ENCODE measurements at regions not wholly inside any gene's neighbourhood (a gene's known extent, or its start where the extent isn't known, plus 50 kb on each side); places are given as distances from the start of the nearest gene placed in this dataset.

DNA sequence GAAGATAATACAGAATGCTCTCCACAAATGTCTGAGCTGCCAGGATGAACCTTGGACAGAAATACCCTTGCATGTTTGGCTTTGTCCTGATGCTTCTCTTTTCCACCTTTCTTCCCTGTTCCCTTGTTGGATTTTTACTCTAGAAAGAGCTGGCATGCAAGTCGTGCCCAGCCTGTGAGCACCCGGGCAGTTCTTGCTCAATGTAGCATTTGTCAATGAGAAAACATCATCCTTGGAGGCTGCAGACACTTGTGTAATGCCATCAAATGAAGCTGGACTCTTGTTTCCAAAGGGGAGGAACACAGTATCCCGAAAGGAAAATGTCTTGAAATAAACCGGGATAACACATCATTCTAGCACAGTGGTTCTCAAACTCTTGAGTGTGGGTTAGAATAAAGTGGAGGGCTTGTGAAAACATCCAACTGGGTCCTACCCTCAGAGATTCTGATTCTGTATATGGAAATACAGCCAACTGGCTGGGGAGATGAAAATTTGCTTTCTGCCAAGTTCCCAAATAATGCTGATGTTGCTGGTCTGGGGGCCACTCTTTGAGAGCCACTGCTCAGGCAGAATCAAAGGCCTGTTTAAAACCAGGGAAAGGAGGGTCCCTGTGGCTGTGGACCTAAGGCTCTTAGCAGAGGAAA is 237.2 kb downstream of the SPATA18 start:
- DNase-seq (ENCODE audit: low read depth, low spot score) (no peak), FAIRE-seq (no peak)
- H3K9ac ChIP-seq (replicated peaks; ENCODE audit: extremely low read depth, insufficient read depth, low read length) = no peak overlapping the region
- H3K27me3 ChIP-seq (ENCODE audit: control insufficient read depth in 2 of 2, insufficient read depth in 2 of 2, low read length in 2 of 2) = no peaks in the 10 kb centered on the region
- CTCF ChIA-PET = no interaction called here
- dilution Hi-C loops (cut with MboI; ENCODE audit: extremely low pct_ligation_motif_present, low sequenced_read_pairs) (no loop called here), intact Hi-C loops (cut with micrococcal nuclease) (no loop called here)
- H3K9me3 ChIP-seq (replicated peaks; ENCODE audit: control insufficient read depth, insufficient read depth, low read length) = no peaks in the 10 kb centered on the region
- no peaks in the 10 kb centered on the region for H3K4me1 ChIP-seq (ENCODE audit: control insufficient read depth, extremely low read depth, insufficient read depth, low read length)
- H3K36me3 ChIP-seq (ENCODE audit: control insufficient read depth in 2 of 2, extremely low read depth in 1 of 2, insufficient read depth in 2 of 2, low read length in 2 of 2) = no peaks in the 10 kb centered on the region
- no peak overlapping the region for H2AFZ ChIP-seq (ENCODE audit: low read depth, low read length)
- TF ChIP-seq, protein P1, sequence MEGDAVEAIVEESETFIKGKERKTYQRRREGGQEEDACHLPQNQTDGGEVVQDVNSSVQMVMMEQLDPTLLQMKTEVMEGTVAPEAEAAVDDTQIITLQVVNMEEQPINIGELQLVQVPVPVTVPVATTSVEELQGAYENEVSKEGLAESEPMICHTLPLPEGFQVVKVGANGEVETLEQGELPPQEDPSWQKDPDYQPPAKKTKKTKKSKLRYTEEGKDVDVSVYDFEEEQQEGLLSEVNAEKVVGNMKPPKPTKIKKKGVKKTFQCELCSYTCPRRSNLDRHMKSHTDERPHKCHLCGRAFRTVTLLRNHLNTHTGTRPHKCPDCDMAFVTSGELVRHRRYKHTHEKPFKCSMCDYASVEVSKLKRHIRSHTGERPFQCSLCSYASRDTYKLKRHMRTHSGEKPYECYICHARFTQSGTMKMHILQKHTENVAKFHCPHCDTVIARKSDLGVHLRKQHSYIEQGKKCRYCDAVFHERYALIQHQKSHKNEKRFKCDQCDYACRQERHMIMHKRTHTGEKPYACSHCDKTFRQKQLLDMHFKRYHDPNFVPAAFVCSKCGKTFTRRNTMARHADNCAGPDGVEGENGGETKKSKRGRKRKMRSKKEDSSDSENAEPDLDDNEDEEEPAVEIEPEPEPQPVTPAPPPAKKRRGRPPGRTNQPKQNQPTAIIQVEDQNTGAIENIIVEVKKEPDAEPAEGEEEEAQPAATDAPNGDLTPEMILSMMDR (IDR thresholded peaks at IDR 0.05; ENCODE audit: extremely low read depth in 1 of 2, insufficient read depth in 1 of 2, low read depth in 1 of 2, low read length in 2 of 2) = no peak
- TF ChIP-seq, protein P2, sequence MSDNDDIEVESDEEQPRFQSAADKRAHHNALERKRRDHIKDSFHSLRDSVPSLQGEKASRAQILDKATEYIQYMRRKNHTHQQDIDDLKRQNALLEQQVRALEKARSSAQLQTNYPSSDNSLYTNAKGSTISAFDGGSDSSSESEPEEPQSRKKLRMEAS (IDR thresholded peaks at IDR 0.05; ENCODE audit: insufficient read depth, insufficient read length) = no peak
- TF ChIP-seq EZH2 (IDR thresholded peaks at IDR 0.05; ENCODE audit: borderline replicate concordance, low read depth, low read length, severe bottlenecking) (no peak), JUN (IDR thresholded peaks at IDR 0.05; ENCODE audit: borderline replicate concordance, insufficient read depth, insufficient read length, low read depth) (no peak), POLR2A (IDR thresholded peaks at IDR 0.05; ENCODE audit: low read depth, low read length) (no peak), POLR2AphosphoS5 (IDR thresholded peaks at IDR 0.05; ENCODE audit: insufficient read depth, low read depth, low read length) (no peak), MYC (IDR thresholded peaks at IDR 0.05; ENCODE audit: low read depth, low read length) (no peak), GATA2 (IDR thresholded peaks at IDR 0.05; ENCODE audit: insufficient read depth, insufficient read length, low read depth, low read length) (no peak), FOS (IDR thresholded peaks at IDR 0.05; ENCODE audit: borderline replicate concordance, insufficient read depth, low read length) (no peak)
- no peak overlapping the region for H3K27ac ChIP-seq (ENCODE audit: insufficient read depth, low read depth, low read length)
- no peaks in the 10 kb centered on the region for H3K79me2 ChIP-seq (ENCODE audit: control insufficient read depth, insufficient read depth, low read length)
- no peaks in the 10 kb centered on the region for H4K20me1 ChIP-seq (replicated peaks; ENCODE audit: control insufficient read depth, extremely low read depth, insufficient read depth, low read length)
- POLR2A ChIA-PET = no interaction called here
- H3K9me1 ChIP-seq (replicated peaks; ENCODE audit: control insufficient read depth, extremely low read depth, insufficient read depth, low read length) = no peaks in the 10 kb centered on the region
- BruUV-seq (replicated peaks) = no TSS peak
- H3K4me2 ChIP-seq (ENCODE audit: insufficient read depth, low read length) = no peak overlapping the region
- no peak overlapping the region for H3K4me3 ChIP-seq (replicated peaks in 1 of 3; ENCODE audit: insufficient read depth in 1 of 3, low read depth in 1 of 3, low read length in 3 of 3)
